ENCODE measurements at regions not wholly inside any gene's neighbourhood (a gene's known extent, or its start where the extent isn't known, plus 50 kb on each side); places are given as distances from the start of the nearest gene placed in this dataset.

GRCh38 chr12:124094188-124094587 is 121.2 kb downstream of the ZNF664 start:
- Histone ChIP-seq H3K14ac (ENCODE audit: insufficient read length) (no peak overlapping the region), H4K5ac (ENCODE audit: insufficient read length, low read depth, low read length) (no peak overlapping the region), H3K4ac (replicated peaks; ENCODE audit: insufficient read length, low read depth, low read length) (no peak overlapping the region), H2BK12ac (ENCODE audit: low read depth, low read length) (no peak overlapping the region), H3K79me1 (ENCODE audit: low read depth, low read length) (no peaks in the 10 kb centered on the region), H3K36me3 (ENCODE audit: control insufficient read depth in 2 of 4, insufficient read depth in 4 of 4, low read length in 3 of 4) (no peaks in the 10 kb centered on the region; a peak in 1 of 8 replicates), H3K23me2 (ENCODE audit: low read depth, low read length) (peaks cover 13% of the 10 kb centered on the region; the same call in 1 of the 2 replicates), H4K91ac (replicated peaks; ENCODE audit: insufficient read length, low read length) (no peak overlapping the region), H3K56ac (replicated peaks; ENCODE audit: insufficient read length, low read depth, low read length) (no peak overlapping the region), H2AFZ (ENCODE audit: low read length) (no peak overlapping the region), H3K4me1 (replicated peaks in 1 of 4; ENCODE audit: control insufficient read depth in 3 of 4, insufficient read depth in 4 of 4, low read length in 3 of 4) (no peaks in the 10 kb centered on the region; a peak in 1 of 7 replicates), H3K18ac (ENCODE audit: extremely low read depth, low read length) (no peak overlapping the region), H3K23ac (ENCODE audit: insufficient read length) (no peak overlapping the region), H3K79me2 (ENCODE audit: control insufficient read depth in 1 of 2, insufficient read depth in 2 of 2, low read length in 2 of 2) (no peaks in the 10 kb centered on the region), H3K27ac (ENCODE audit: low read depth, low read length) (no peak overlapping the region), H3K9me3 (ENCODE audit: insufficient read depth in 2 of 2, low read depth in 1 of 2, low read length in 1 of 2) (peaks cover 0 to 11% of the 10 kb centered on the region in 2 experiments; a peak in 3 of 4 replicates), H3K4me2 (ENCODE audit: insufficient read depth in 1 of 2, low read depth in 2 of 2, low read length in 2 of 2) (no peak overlapping the region), H2BK5ac (ENCODE audit: low read depth, low read length) (no peak overlapping the region), H2AK5ac (ENCODE audit: low read depth, low read length) (peak overlapping the region; percentile 48; the same call in 1 of the 2 replicates), H2BK15ac (ENCODE audit: low read length) (no peak overlapping the region), H4K20me1 (replicated peaks in 1 of 2; ENCODE audit: control insufficient read depth in 1 of 2, insufficient read depth in 2 of 2, low read length in 2 of 2) (peaks cover 0 to 6% of the 10 kb centered on the region in 2 experiments), H2BK20ac (ENCODE audit: low read length) (0 out of 2 replicates have a peak overlapping the region, but pooled peaks have one; percentile 1), H4K8ac (ENCODE audit: extremely low read depth, insufficient read depth, low read length) (no peak overlapping the region), H3K4me3 (ENCODE audit: extremely low read depth in 1 of 4, insufficient read depth in 2 of 4, low read depth in 3 of 4, low read length in 4 of 4) (no peak overlapping the region), H3K9ac (replicated peaks in 1 of 4; ENCODE audit: extremely low read depth in 1 of 4, low read depth in 3 of 4, low read length in 3 of 4) (no peak overlapping the region), H2BK120ac (replicated peaks; ENCODE audit: low read depth, low read length) (no peak overlapping the region), H3K27me3 (replicated peaks in 1 of 4; ENCODE audit: control insufficient read depth in 3 of 4, extremely low read depth in 1 of 4, insufficient read depth in 3 of 4, low read length in 3 of 4) (no peaks in the 10 kb centered on the region; a peak in 1 of 7 replicates)
- WGBS, 2 experiments (ENCODE audit: extremely low coverage in 1 of 2, insufficient coverage in 1 of 2, insufficient read length in 1 of 2, insufficient replicate concordance in 2 of 2, low coverage in 1 of 2, low lambda C conversion rate in 2 of 2, missing lambda C conversion rate in 1 of 2): 92% methylated on average over 4 of the region's 4 CpGs; no CpG with 5 or more reads in 1 of the 2 experiments
- no peak for DNase-seq (ENCODE audit: low read depth in 1 of 2, low spot score in 2 of 2)
- no peak for FAIRE-seq
- ChIA-PET POLR2A (ENCODE audit: partially characterized antibody) (no interaction called here), CTCF (ENCODE audit: partially characterized antibody) (no interaction called here)
- TF ChIP-seq SIX5 (IDR thresholded peaks at IDR 0.05; ENCODE audit: low read depth, low read length): no peak
